GM23338 (cell line): ENCODE measurements at regions not wholly inside any gene's neighbourhood (a gene's known extent, or its start where the extent isn't known, plus 50 kb on each side); places are given as distances from the start of the nearest gene placed in this dataset.
"Not testable (repeated sequence)": the region's sequence is repeated elsewhere in the genome, so short reads cannot be mapped to it uniquely, and the experiment has no call there.

Experiments
- POLR2AphosphoS5 ChIP-seq: IDR thresholded peaks from 2 replicates; pipeline ENCODE4 v1.6.1; 2016; ENCODE audit warnings: antibody characterized with exemption, low read depth
- TF ChIP-seq, protein P1 (sequence below), 2 experiments: fragments of 200-600 bp in 1 of 2; sonication (generic) in 1 of 2; conservative IDR thresholded peaks; 2 replicates each; pipeline versions ENCODE4 v1.5.1 to v1.6.1; 2016 to 2017; ENCODE audit warnings: antibody characterized with exemption in 2 of 2, low read depth in 2 of 2, mild to moderate bottlenecking in 2 of 2, moderate library complexity in 1 of 2

DNA sequence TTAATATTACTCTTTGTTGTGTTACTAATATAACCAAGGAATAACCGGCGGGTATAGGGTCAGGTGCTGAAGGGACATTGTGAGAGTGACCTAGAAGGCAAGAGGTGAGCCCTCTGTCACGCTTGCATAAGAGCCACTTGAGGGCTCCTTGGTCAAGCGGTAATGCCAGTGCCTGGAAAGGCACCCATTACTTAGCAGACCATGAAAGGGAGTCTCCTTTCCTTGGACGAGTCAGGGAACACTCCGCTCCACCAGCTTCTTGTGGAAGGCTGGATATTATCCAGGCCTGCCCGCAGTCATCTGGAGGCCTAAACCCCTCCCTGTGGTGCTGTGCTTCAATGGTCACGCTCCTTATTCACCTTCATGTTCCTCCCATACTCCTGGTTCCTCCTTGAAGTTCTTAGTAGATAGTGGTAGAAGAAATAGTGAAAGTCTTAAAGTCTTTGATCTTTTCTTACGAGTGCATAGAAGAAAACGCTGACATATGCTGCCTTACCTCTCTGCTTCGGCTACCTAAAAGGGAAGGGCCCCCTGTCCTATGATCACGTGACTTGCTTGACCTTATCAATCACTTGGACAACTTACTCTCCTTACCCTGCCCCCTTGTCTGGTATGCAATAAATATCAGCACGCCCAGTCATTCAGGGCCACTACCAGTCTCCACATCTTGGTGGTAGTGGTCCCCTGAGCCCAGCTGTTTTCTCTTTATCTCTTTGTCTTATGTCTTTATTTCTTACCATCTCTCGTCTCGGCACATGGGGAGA lies 59.6 kb upstream of the DMRTB1 start:
- TF ChIP-seq, protein P1, sequence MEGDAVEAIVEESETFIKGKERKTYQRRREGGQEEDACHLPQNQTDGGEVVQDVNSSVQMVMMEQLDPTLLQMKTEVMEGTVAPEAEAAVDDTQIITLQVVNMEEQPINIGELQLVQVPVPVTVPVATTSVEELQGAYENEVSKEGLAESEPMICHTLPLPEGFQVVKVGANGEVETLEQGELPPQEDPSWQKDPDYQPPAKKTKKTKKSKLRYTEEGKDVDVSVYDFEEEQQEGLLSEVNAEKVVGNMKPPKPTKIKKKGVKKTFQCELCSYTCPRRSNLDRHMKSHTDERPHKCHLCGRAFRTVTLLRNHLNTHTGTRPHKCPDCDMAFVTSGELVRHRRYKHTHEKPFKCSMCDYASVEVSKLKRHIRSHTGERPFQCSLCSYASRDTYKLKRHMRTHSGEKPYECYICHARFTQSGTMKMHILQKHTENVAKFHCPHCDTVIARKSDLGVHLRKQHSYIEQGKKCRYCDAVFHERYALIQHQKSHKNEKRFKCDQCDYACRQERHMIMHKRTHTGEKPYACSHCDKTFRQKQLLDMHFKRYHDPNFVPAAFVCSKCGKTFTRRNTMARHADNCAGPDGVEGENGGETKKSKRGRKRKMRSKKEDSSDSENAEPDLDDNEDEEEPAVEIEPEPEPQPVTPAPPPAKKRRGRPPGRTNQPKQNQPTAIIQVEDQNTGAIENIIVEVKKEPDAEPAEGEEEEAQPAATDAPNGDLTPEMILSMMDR (conservative IDR thresholded peaks at IDR 0.05; ENCODE audit: low read depth in 2 of 2): not testable (repeated sequence)
- TF ChIP-seq POLR2AphosphoS5: not testable (repeated sequence)
